HT-29 (cell line): ENCODE measurements at regions not wholly inside any gene's neighbourhood (a gene's known extent, or its start where the extent isn't known, plus 50 kb on each side); places are given as distances from the start of the nearest gene placed in this dataset.

Experiments used
- DNase-seq: peaks from one replicate; pipeline ENCODE4 v3.0.0-alpha.2; 2015; ENCODE audit warnings: low spot score

- DNase-seq: no peak
These were observed 147.1 kb upstream of the MYCN start for GRCh38 chr2:15793078-15793913.

GRCh38 chr2:15793978-15794377 is 146.4 kb upstream of the MYCN start:
- DNase-seq: no peak

- no peak for DNase-seq
These were observed 145.7 kb upstream of the MYCN start for GRCh38 chr2:15794608-15795134.

- no peak for DNase-seq
These were observed 144.9 kb upstream of the MYCN start for GRCh38 chr2:15795426-15795825.

GRCh38 chr2:15796167-15796942 is 144.0 kb upstream of the MYCN start:
- DNase-seq: no peak

- DNase-seq: no peak
These were observed 143.0 kb upstream of the MYCN start for GRCh38 chr2:15797231-15797938.

GRCh38 chr2:15797939-15798281 is 142.4 kb upstream of the MYCN start:
- no peak for DNase-seq

GRCh38 chr2:15798701-15799431 is 141.5 kb upstream of the MYCN start:
- no peak for DNase-seq

- peak; percentile 1 for DNase-seq
These were observed 140.9 kb upstream of the MYCN start for GRCh38 chr2:15799432-15799827.

- DNase-seq: no peak
These were observed 139.6 kb upstream of the MYCN start for GRCh38 chr2:15800495-15801329.

GRCh38 chr2:15801439-15801838 is 138.9 kb upstream of the MYCN start:
- no peak for DNase-seq

- no peak for DNase-seq
These were observed 138.4 kb upstream of the MYCN start for GRCh38 chr2:15801904-15802303.

- DNase-seq: no peak
These were observed 137.4 kb upstream of the MYCN start for GRCh38 chr2:15802657-15803542.

GRCh38 chr2:15803543-15804245 is 136.7 kb upstream of the MYCN start:
- DNase-seq: no peak

GRCh38 chr2:15804246-15804619 is 136.1 kb upstream of the MYCN start:
- DNase-seq: no peak

GRCh38 chr2:15804691-15805090 is 135.7 kb upstream of the MYCN start:
- DNase-seq: no peak

- DNase-seq: no peak
These were observed 135.1 kb upstream of the MYCN start for GRCh38 chr2:15805206-15805605.

GRCh38 chr2:15805772-15806171 is 134.6 kb upstream of the MYCN start:
- no peak for DNase-seq
